ENCODE measurements at regions not wholly inside any gene's neighbourhood (a gene's known extent, or its start where the extent isn't known, plus 50 kb on each side); places are given as distances from the start of the nearest gene placed in this dataset.

DNA sequence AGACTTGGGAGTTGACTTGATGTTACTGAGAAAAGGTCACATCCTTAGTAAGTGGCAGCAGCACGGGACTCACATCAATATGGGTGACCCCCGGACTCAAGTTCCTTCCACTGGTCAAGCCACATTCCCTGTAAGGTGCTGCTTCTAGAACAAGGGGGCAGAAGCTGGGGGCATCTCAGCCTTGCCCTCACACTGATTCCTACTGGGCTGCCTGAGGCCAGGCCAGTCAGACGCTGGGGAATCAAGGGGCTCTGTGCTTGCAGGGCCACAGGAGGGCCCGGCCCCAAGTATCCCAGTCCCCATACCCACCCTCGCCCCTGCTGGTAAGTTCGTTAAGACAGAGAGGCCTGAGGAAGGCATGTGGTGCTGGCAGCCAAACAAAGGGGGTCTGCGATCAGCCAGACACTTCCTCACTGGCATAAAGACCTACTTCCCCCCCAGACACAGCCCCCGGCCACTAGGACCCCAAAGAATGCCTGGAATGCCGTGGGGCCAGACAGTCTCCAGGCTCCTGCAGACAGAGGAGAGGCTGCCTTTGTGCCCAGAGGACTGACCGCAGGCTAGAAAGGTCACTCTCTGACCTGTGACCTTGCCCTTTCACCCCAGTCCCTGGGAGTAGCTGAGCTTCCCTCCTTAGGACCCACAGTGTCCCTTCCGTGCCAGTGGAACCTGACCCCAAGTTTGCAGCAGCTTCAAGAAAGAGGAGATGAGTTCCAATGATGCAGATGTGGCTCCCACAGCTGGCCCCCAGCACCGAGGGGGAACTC, 83.6 kb downstream of the HS1BP3 start:
- no peaks in the 10 kb centered on the region; the same call in 1 of the 2 replicates for H3K9me3 ChIP-seq (ENCODE audit: control insufficient read depth, insufficient read depth, low read length)
- H3K27me3 ChIP-seq (ENCODE audit: control insufficient read depth, insufficient read depth, low read length): peaks cover 6% of the 10 kb centered on the region
- TF ChIP-seq CTCF (IDR thresholded peaks at IDR 0.05; ENCODE audit: low read depth, low read length): no peak
- H3K27ac ChIP-seq (ENCODE audit: low read depth, low read length): no peak overlapping the region
- no peak overlapping the region for H3K4me3 ChIP-seq (ENCODE audit: low read depth, low read length)
- ChIA-PET POLR2A (no interaction called here), CTCF (no interaction called here)
- DNase-seq (ENCODE audit: low read depth, low spot score): no peak

All from AG04450 (cell line).